ENCODE measurements at regions not wholly inside any gene's neighbourhood (a gene's known extent, or its start where the extent isn't known, plus 50 kb on each side); places are given as distances from the start of the nearest gene placed in this dataset.

GRCh38 chr6:14920276-14920675, 325.6 kb upstream of the JARID2 start:
- Histone ChIP-seq H4K20me1 (ENCODE audit: insufficient read depth, poor library complexity, severe bottlenecking) (no peaks in the 10 kb centered on the region), H3K4me1 (ENCODE audit: insufficient read depth) (peaks cover 9% of the 10 kb centered on the region), H3K27me3 (no peaks in the 10 kb centered on the region), H2AFZ (no peak overlapping the region), H3K9me3 (ENCODE audit: low read depth) (no peaks in the 10 kb centered on the region), H3K79me2 (no peaks in the 10 kb centered on the region), H3K27ac (no peak overlapping the region), H3K4me3 (no peak overlapping the region), H3K4me2 (no peak overlapping the region), H3K9me2 (replicated peaks; ENCODE audit: insufficient read depth) (no peaks in the 10 kb centered on the region), H3K36me3 (replicated peaks; ENCODE audit: insufficient read depth, low read depth) (no peaks in the 10 kb centered on the region)
- 89% methylated on average over 2 of the region's 2 CpGs for WGBS (ENCODE audit: low lambda C conversion rate, missing lambda C conversion rate)
- TF ChIP-seq CTCF (IDR thresholded peaks at IDR 0.05; ENCODE audit: poor library complexity) (no peak), EZH2 (IDR thresholded peaks at IDR 0.05; ENCODE audit: borderline replicate concordance) (no peak), EZH2phosphoT487 (IDR thresholded peaks at IDR 0.05; ENCODE audit: low read depth, severe bottlenecking, unreplicated experiment) (no peak)
- no peak for DNase-seq (ENCODE audit: low spot score)

DNA sequence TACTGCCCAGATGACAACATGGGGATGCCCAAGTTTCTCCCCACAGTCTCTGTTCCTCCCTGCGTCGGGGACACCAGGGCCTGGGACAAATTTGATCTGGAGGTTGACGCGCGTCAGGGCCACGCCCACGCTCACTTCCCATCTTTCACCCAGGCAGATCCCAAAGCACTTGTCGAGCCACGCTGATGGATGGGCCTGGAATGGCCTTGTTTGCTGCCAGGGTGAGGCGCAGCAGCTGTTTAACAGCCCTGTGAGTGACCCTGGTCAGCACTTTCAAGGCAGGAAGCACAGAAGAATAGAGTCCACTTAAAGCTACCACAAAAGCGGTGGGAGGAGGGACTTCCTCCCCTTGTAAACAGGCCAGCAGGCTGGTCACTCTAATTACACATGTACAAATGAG, 324.7 kb upstream of the JARID2 start:
- no peaks in the 10 kb centered on the region for H3K36me3 ChIP-seq (replicated peaks; ENCODE audit: insufficient read depth, low read depth)
- no peak overlapping the region for H2AFZ ChIP-seq
- no peak overlapping the region for H3K4me2 ChIP-seq
- no peak overlapping the region for H3K4me3 ChIP-seq
- H4K20me1 ChIP-seq (ENCODE audit: insufficient read depth, poor library complexity, severe bottlenecking), result no peaks in the 10 kb centered on the region
- H3K4me1 ChIP-seq (ENCODE audit: insufficient read depth), result peaks cover 12% of the 10 kb centered on the region
- no peak overlapping the region for H3K27ac ChIP-seq
- no peaks in the 10 kb centered on the region for H3K9me2 ChIP-seq (replicated peaks; ENCODE audit: insufficient read depth)
- DNase-seq (ENCODE audit: low spot score), result no peak
- no peaks in the 10 kb centered on the region for H3K9me3 ChIP-seq (ENCODE audit: low read depth)
- H3K27me3 ChIP-seq, result no peaks in the 10 kb centered on the region
- no peak for TF ChIP-seq EZH2 (IDR thresholded peaks at IDR 0.05; ENCODE audit: borderline replicate concordance)
- TF ChIP-seq CTCF (IDR thresholded peaks at IDR 0.05; ENCODE audit: poor library complexity), result no peak
- TF ChIP-seq EZH2phosphoT487 (IDR thresholded peaks at IDR 0.05; ENCODE audit: low read depth, severe bottlenecking, unreplicated experiment), result no peak
- 77% methylated on average over 11 of the region's 11 CpGs for WGBS (ENCODE audit: low lambda C conversion rate, missing lambda C conversion rate)
- no peaks in the 10 kb centered on the region for H3K79me2 ChIP-seq

DNA sequence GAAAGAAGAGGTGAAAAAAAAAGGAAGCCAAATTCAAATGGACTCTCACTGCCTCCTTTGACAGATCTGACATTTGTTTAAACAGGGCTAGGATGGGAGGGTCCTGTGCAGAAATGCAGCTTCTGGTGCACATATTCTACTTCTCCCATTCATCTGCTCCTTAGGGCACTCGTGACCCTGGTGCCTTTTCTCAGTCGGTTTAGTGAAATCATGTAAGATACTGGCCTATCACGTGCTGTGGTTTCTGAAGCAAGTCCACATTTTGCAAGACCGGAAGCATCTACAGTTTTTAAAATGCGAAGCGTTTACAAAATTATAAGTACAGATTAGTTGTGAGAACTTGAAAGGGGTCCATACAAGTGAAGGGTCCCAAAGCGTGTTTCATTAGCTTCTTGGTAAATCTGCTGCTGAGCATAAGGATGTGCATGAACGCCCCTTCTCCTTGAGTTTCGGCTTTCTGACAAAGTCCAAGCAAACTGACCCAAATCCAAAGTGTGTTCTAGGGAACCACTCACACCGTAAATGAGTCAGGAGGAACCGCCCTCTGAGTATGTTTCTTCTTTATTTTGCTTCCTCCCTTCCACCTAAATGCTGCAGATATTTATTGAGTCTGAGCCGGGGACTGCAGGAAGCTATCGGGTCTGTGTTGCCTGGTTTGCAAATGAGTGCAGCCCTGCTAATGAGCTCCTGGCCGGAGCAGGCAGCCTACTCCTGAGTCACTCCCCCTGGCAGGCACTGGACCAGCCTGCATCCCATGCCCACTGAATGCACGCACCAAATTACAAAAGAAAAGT, 323.8 kb upstream of the JARID2 start:
- WGBS (ENCODE audit: low lambda C conversion rate, missing lambda C conversion rate), result 80% methylated on average over 15 of the region's 15 CpGs
- TF ChIP-seq EZH2 (IDR thresholded peaks at IDR 0.05; ENCODE audit: borderline replicate concordance) (no peak), CTCF (IDR thresholded peaks at IDR 0.05; ENCODE audit: poor library complexity) (no peak), EZH2phosphoT487 (IDR thresholded peaks at IDR 0.05; ENCODE audit: low read depth, severe bottlenecking, unreplicated experiment) (no peak)
- Histone ChIP-seq H3K36me3 (replicated peaks; ENCODE audit: insufficient read depth, low read depth) (no peaks in the 10 kb centered on the region), H3K4me2 (no peak overlapping the region), H2AFZ (no peak overlapping the region), H3K9me2 (replicated peaks; ENCODE audit: insufficient read depth) (no peaks in the 10 kb centered on the region), H4K20me1 (ENCODE audit: insufficient read depth, poor library complexity, severe bottlenecking) (no peaks in the 10 kb centered on the region), H3K79me2 (no peaks in the 10 kb centered on the region), H3K9me3 (ENCODE audit: low read depth) (no peaks in the 10 kb centered on the region), H3K4me3 (no peak overlapping the region), H3K4me1 (ENCODE audit: insufficient read depth) (peaks cover 12% of the 10 kb centered on the region), H3K27me3 (no peaks in the 10 kb centered on the region), H3K27ac (no peak overlapping the region)
- no peak for DNase-seq (ENCODE audit: low spot score)
